Psoas muscle (tissue), 7 donors: ENCODE measurements at regions not wholly inside any gene's neighbourhood (a gene's known extent, or its start where the extent isn't known, plus 50 kb on each side); places are given as distances from the start of the nearest gene placed in this dataset.

Experiments used
- ATAC-seq, 4 donors: fragments of 200-7000 bp; cut with Tn5 transposase; one replicate each; pipeline ENCODE4 v1.9.1; 2020; ENCODE audit warnings: moderate library complexity in 3 of 4, mild to moderate bottlenecking in 2 of 4
- DNase-seq, 2 donors: peaks; one replicate each; pipeline ENCODE4 v3.0.0-alpha.2; 2020
- H3K27ac ChIP-seq: fragments of 200-600 bp; one replicate; pipeline ENCODE4 v1.8.0; 2022
- H3K27me3 ChIP-seq, 3 donors: fragments of 200-600 bp in 1 of 3; one replicate each; pipeline versions ENCODE4 v1.6.1 to v1.8.0; 2013 to 2022; ENCODE audit warnings: low read length in 2 of 3, mild to moderate bottlenecking in 2 of 3, moderate library complexity in 1 of 3; ENCODE audit not compliant: insufficient read depth in 3 of 3
- H3K36me3 ChIP-seq, 2 donors: fragments of 200-600 bp in 1 of 2; one replicate each; pipeline versions ENCODE4 v1.6.1 to v1.8.0; 2013 to 2022; ENCODE audit warnings: low read depth in 1 of 2, mild to moderate bottlenecking in 1 of 2, moderate library complexity in 1 of 2; ENCODE audit not compliant: insufficient read depth in 1 of 2
- H3K4me1 ChIP-seq: fragments of 200-600 bp; one replicate; pipeline ENCODE4 v1.8.0; 2022
- H3K4me3 ChIP-seq: fragments of 200-600 bp; one replicate; pipeline ENCODE4 v1.8.0; 2022; ENCODE audit warnings: mild to moderate bottlenecking
- H3K9me3 ChIP-seq: fragments of 200-600 bp; one replicate; pipeline ENCODE4 v1.8.0; 2022
- WGBS, 3 donors: extraction: QIAGEN DNeasy Blood & Tissue Kit; methylation state at CpG; one replicate each; pipeline versions ENCODE4 v1.1.6 to v1.1.7; 2013; 5-methylcytosine and 5-hydroxymethylcytosine counted together
- intact Hi-C, 2 donors: fragments of 100-400 bp; cut with DNase I; formaldehyde crosslinking; loops; one replicate each; pipeline versions ENCODE4 v1.11.0 to v1.14.2; 2022
- TF ChIP-seq, protein P1 (sequence below): fragments of 200-600 bp; IDR thresholded peaks from one replicate; pipeline ENCODE4 v1.8.0; 2022; ENCODE audit warnings: antibody characterized with exemption
- donor health status: healthy with polysubstance abuse.
- donor health status: DM: no; HTN: no; CAD: no; lungs with moderate emphysema.
- donor health status: Bipolar disorder and iron deficiency.
- donor health status: healthy.
- donor health status: DM: yes; HTN: yes; CAD: no.
- donor health status: DM: no; HTN: no; CAD: no.
- donor health status: DM: yes; HTN: yes; CAD: no.

DNA sequence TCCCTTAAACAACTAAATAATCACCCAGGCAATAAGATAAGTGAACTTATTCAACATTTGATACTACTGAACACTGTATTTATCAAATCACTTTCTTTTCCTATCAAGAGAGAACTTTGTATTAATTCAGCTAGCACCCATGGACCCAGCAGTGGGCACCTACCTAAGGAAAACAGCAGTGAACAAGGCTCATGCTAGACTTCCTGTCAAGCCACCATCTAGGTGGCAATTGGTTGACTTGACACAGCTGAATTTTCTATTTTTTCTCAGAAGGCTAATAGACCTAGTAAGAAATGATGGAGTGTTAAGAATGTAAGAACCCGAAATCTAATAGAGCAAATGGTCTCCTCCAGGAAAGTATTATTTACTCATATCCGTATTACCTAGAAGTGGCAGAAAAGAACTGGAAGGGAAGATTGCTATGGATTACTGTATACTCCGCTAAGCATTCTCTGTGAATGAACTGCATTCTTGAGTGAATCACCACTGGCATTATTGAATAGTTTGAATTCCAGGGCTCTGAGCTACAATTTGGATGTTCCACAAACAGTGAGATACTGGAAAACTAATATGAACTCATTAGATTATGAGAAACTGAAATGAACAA, 988.2 kb upstream of the CDH2 start:
- TF ChIP-seq, protein P1, sequence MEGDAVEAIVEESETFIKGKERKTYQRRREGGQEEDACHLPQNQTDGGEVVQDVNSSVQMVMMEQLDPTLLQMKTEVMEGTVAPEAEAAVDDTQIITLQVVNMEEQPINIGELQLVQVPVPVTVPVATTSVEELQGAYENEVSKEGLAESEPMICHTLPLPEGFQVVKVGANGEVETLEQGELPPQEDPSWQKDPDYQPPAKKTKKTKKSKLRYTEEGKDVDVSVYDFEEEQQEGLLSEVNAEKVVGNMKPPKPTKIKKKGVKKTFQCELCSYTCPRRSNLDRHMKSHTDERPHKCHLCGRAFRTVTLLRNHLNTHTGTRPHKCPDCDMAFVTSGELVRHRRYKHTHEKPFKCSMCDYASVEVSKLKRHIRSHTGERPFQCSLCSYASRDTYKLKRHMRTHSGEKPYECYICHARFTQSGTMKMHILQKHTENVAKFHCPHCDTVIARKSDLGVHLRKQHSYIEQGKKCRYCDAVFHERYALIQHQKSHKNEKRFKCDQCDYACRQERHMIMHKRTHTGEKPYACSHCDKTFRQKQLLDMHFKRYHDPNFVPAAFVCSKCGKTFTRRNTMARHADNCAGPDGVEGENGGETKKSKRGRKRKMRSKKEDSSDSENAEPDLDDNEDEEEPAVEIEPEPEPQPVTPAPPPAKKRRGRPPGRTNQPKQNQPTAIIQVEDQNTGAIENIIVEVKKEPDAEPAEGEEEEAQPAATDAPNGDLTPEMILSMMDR: no peak
- 37 to 63% (median 39%) methylated on average over 3 of the region's 3 CpGs for WGBS, 3 donors
- intact Hi-C loops: no loop called here
- Histone ChIP-seq H3K9me3 (no peaks in the 10 kb centered on the region), H3K36me3 (no peaks in the 10 kb centered on the region), H3K4me1 (no peaks in the 10 kb centered on the region), H3K27ac (no peak overlapping the region), H3K4me3 (no peak overlapping the region), H3K27me3 (no peaks in the 10 kb centered on the region)
- DNase-seq (no peak), ATAC-seq (peak in 1 of 4 donors; percentile 28)

DNA sequence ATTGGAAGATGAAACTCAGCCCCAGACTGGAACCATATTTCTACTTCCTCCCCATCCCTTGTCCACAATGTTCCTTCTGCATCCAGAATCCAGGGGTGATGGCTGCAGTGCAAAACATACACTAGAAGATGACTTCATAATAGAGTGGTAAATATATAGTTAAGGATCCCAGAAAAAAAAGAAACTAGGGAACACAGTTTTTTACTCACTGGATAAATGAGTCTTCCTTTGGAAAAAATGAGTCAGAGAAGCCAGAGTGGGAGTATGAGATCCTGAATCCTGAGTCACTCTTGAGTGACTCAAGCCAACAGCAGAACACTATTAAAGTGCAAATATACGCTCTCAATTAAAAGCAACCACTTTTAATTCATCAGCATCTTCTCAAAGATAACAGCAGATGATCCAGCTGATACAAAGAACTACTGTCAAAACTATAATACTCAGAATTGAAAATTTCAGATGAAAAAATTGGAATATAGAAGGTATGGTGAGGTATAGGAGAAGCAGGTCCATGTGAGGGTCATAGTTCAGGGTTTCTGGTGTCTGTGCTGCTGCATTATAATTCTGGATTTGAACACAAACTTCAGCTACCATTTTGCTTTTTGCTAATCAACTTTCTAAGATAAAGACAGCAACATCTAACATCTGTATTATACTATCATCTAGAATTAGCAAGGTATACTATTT, 987.2 kb upstream of the CDH2 start:
- no peak overlapping the region for H3K4me3 ChIP-seq
- WGBS, 3 donors: 46 to 76% (median 55%) methylated on average over 1 of the region's 1 CpG
- intact Hi-C loops: no loop called here
- no peaks in the 10 kb centered on the region for H3K9me3 ChIP-seq
- TF ChIP-seq, protein P1: no peak
- ATAC-seq: peak in 1 of 4 donors; percentile 39
- H3K4me1 ChIP-seq: no peaks in the 10 kb centered on the region
- no peaks in the 10 kb centered on the region for H3K27me3 ChIP-seq
- DNase-seq: no peak
- no peaks in the 10 kb centered on the region for H3K36me3 ChIP-seq
- H3K27ac ChIP-seq: no peak overlapping the region

DNA sequence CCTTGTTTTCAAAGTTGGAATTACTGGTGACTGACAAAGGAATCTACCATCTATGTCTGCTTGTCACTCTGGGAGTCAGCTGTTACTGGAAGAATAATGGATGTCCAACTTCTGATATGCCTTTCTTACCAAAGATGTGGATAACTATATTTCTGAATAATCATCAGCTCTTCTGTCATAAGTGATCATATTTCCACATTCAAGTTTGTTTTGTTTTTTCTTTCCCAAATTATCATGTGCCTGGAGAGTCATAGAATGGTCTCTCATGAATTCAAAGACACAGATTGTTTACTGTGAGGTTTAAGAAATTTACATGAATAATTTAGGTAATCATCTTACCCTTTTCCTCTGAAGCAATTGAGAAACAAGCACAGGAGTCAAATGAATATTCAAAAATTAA, 986.7 kb upstream of the CDH2 start:
- Histone ChIP-seq H3K4me1 (no peaks in the 10 kb centered on the region), H3K27me3 (no peaks in the 10 kb centered on the region), H3K36me3 (no peaks in the 10 kb centered on the region), H3K4me3 (no peak overlapping the region), H3K27ac (no peak overlapping the region), H3K9me3 (no peaks in the 10 kb centered on the region)
- ATAC-seq (no peak), DNase-seq (no peak)
- intact Hi-C loops: no loop called here
- TF ChIP-seq, protein P1: no peak

DNA sequence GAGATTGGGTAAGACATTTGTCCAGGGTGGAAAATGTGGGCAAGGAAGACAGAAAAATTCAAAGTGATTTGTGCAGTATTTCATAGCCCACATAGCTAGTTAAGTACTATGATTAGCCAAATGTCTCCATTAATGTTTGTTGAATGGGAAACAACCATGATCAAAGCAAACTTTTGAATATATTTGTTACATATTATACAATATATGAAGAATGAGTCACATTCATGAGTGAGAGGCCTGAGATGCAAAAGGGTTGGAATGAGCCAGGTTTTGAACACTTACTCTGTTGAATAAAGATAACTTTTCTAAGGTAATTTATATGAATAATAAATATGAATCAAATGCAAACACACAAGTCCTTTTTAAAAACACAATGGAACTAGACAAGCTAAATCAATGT, 984.5 kb upstream of the CDH2 start:
- TF ChIP-seq, protein P1: no peak
- intact Hi-C loops: no loop called here
- H3K9me3 ChIP-seq: no peaks in the 10 kb centered on the region
- no peak for DNase-seq
- ATAC-seq: no peak
- H3K27me3 ChIP-seq: no peaks in the 10 kb centered on the region
- H3K36me3 ChIP-seq: no peaks in the 10 kb centered on the region
- H3K4me3 ChIP-seq: no peak overlapping the region
- H3K27ac ChIP-seq: no peak overlapping the region
- H3K4me1 ChIP-seq: no peaks in the 10 kb centered on the region

DNA sequence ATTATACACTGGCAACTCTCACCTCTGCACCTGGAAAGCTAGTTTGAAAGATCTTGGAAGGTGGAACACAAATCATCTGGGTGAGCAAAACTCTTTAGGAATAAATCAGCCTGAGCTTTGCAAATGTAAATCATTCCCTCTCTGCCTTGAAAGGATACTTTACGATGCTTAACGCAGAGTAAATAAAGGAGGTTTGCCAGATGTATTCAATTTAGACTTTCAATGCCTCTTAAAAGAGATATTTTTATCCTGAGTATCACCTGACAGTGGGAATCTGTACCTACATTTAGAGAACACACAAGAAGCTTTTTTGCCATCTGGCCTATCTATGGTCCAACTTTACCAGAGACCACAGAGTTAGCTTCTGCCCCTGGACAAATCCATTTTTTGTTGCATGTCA, 983.2 kb upstream of the CDH2 start:
- 12 to 19% (median 15%) methylated on average over 2 of the region's 2 CpGs for WGBS, 3 donors
- ATAC-seq: no peak
- intact Hi-C loops: no loop called here
- Histone ChIP-seq H3K36me3 (no peaks in the 10 kb centered on the region), H3K4me1 (no peaks in the 10 kb centered on the region), H3K27me3 (no peaks in the 10 kb centered on the region), H3K9me3 (no peaks in the 10 kb centered on the region), H3K27ac (no peak overlapping the region), H3K4me3 (no peak overlapping the region)
- TF ChIP-seq, protein P1: no peak
- DNase-seq: no peak
